Keratinocyte (primary cell): ENCODE measurements at regions not wholly inside any gene's neighbourhood (a gene's known extent, or its start where the extent isn't known, plus 50 kb on each side); places are given as distances from the start of the nearest gene placed in this dataset.

Experiments used
- CTCF ChIP-seq, 3 experiments: IDR thresholded peaks in 1 of 3; conservative IDR thresholded peaks in 1 of 3; optimal IDR thresholded peaks in 1 of 3; 2 replicates in 2 of 3; 3 replicates in 1 of 3; pipeline versions ENCODE3 to v1.5.1; 2011; ENCODE audit warnings: low read length in 3 of 3, mild to moderate bottlenecking in 3 of 3, moderate library complexity in 2 of 3, control low read depth in 1 of 3, inconsistent platforms in 1 of 3; ENCODE audit not compliant: insufficient read depth in 2 of 3; ENCODE audit errors: extremely low read depth in 1 of 3
- EZH2 ChIP-seq: IDR thresholded peaks from one replicate; pipeline ENCODE4 v1.6.1; 2012; ENCODE audit warnings: inconsistent platforms, mild to moderate bottlenecking, low read length, moderate library complexity

GRCh38 chr12:90897316-90897715 lies 57.7 kb downstream of the CCER1 start:
- no peak for TF ChIP-seq CTCF (optimal IDR thresholded peaks at IDR 0.05 in 1 of 3, IDR thresholded peaks at IDR 0.05 in 1 of 3, conservative IDR thresholded peaks at IDR 0.05 in 1 of 3; ENCODE audit: extremely low read depth in 1 of 3, insufficient read depth in 2 of 3, low read length in 3 of 3)
- no peak for TF ChIP-seq EZH2
